ENCODE measurements at regions not wholly inside any gene's neighbourhood (a gene's known extent, or its start where the extent isn't known, plus 50 kb on each side); places are given as distances from the start of the nearest gene placed in this dataset.
"Not testable (repeated sequence)": the region's sequence is repeated elsewhere in the genome, so short reads cannot be mapped to it uniquely, and the experiment has no call there.

DNA sequence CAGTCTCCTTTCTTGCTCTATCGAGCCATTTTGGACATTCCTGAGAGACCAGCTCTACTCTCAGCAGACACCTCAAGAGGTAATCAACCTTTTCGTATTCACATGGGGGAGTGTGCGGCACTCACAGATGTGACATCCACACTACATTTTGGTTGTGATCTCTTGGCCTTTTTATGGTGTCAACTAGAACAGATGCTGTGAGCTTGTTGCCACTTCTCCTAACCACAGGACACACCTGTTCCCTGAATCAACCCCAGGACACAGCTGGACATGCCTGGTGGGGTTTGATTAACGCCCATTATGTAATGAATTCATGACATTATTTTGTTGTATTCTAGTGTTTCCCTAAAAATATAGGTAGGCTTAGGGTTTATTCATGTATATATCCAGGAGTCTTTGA is 1143.6 kb downstream of the TMEM121 start:
- TF ChIP-seq, protein P1, sequence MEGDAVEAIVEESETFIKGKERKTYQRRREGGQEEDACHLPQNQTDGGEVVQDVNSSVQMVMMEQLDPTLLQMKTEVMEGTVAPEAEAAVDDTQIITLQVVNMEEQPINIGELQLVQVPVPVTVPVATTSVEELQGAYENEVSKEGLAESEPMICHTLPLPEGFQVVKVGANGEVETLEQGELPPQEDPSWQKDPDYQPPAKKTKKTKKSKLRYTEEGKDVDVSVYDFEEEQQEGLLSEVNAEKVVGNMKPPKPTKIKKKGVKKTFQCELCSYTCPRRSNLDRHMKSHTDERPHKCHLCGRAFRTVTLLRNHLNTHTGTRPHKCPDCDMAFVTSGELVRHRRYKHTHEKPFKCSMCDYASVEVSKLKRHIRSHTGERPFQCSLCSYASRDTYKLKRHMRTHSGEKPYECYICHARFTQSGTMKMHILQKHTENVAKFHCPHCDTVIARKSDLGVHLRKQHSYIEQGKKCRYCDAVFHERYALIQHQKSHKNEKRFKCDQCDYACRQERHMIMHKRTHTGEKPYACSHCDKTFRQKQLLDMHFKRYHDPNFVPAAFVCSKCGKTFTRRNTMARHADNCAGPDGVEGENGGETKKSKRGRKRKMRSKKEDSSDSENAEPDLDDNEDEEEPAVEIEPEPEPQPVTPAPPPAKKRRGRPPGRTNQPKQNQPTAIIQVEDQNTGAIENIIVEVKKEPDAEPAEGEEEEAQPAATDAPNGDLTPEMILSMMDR (IDR thresholded peaks at IDR 0.05; ENCODE audit: extremely low read depth, insufficient read depth, missing control alignments): no peak
- in situ Hi-C loops (cut with MboI; ENCODE audit: low pct_unique_long_range_greater_than_20kb, low sequenced_read_pairs, unreplicated experiment): no loop called here
- no peak for DNase-seq (ENCODE audit: low spot score)

DNA sequence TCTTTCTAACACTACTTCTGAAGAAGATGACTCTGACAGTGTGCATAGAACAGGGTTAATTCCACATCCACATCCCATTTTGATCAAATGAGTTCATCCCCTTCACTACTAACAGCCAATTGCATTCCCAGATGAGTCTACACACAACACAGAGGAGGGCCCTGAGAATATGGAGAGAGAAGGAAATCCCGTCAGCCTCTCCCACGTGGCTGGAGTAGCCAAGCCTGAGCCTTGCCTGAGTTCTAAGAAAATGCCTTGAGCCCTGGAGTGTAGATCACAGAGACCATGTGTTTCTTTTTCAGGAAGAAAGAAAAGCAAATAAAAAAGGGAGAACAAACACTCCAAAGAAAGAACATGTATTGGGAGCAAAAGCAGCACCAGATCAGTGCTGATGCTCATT is 1147.7 kb downstream of the TMEM121 start:
- DNase-seq (ENCODE audit: low spot score); in situ Hi-C loops (cut with MboI; ENCODE audit: low pct_unique_long_range_greater_than_20kb, low sequenced_read_pairs, unreplicated experiment): not testable (repeated sequence)

DNA sequence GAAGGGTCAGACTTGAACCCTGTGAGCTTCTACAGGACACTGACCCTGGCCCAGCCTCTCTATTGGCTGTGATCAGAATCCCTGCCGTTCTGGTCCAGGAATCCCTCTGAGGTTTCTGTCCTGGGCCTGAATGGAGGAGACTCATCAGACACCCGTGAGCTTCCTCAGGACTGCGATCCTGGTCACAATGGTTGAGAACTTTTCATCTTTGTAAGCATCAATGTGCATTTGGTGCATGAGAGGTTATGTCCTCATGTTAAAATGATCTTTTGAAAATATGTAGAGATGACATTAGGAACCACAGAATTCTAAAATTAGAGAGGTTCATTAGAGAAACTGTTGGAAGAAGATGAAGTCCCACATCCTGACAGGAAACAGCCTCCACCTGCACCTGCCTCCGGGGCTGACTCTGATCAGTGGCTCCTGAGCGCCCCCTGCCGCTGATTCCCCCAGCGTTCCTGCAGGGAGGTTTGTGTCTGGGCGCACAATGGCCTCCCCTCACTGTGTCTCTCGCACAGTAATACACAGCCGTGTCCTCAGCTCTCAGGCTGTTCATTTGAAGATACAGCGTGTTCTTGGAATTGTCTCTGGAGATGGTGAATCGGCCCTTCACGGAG is 1148.2 kb downstream of the TMEM121 start:
- TF ChIP-seq, protein P1 (IDR thresholded peaks at IDR 0.05; ENCODE audit: extremely low read depth, insufficient read depth, missing control alignments): peak; percentile 51
- in situ Hi-C loops (cut with MboI; ENCODE audit: low pct_unique_long_range_greater_than_20kb, low sequenced_read_pairs, unreplicated experiment); DNase-seq (ENCODE audit: low spot score): not testable (repeated sequence)

DNA sequence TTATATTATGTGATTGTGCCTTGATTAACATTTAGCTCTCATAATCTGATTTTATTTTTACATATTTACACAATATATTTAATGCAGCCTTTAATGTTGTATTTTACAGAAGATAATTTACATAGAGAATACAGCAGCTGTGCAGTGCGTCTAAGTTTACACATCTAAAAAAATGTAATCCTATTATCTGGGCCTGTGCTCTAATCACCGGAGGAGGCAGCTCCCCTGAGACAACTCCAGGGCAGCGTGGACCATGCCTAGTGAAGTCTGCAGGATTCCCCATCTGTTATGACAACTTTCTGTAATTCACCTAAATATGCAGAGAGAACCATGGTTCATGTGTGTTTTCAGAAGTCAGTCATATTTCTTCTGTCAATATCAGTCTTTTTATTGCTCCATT is 1149.3 kb downstream of the TMEM121 start:
- in situ Hi-C loops (cut with MboI; ENCODE audit: low pct_unique_long_range_greater_than_20kb, low sequenced_read_pairs, unreplicated experiment): not testable (repeated sequence)

DNA sequence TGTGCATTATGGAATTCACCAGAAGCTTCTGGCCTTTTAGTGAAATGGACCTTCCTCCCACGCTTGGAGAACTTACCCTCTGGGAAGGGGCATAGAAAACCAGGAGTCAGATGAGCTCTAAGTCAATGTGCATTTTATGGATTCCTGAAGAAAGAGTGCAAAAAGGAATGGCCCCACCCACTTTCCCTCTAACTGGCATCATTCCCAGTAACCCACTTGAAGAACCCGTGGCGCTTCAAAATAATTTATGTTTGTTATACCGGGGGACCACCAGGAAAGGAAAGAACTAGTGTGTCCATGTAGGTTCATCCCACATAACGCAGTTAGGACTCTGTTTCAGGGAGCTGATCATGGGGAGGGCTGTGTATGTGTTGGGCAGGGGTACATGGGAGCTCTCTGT is 1153.4 kb downstream of the TMEM121 start:
- in situ Hi-C loops (cut with MboI; ENCODE audit: low pct_unique_long_range_greater_than_20kb, low sequenced_read_pairs, unreplicated experiment): no loop called here
- TF ChIP-seq, protein P1 (IDR thresholded peaks at IDR 0.05; ENCODE audit: extremely low read depth, insufficient read depth, missing control alignments): no peak
- no peak for DNase-seq (ENCODE audit: low spot score)

More for the DNA sequence above, 1149.3 kb downstream of the TMEM121 start:
- not testable (repeated sequence) for DNase-seq (ENCODE audit: low spot score)

DNA sequence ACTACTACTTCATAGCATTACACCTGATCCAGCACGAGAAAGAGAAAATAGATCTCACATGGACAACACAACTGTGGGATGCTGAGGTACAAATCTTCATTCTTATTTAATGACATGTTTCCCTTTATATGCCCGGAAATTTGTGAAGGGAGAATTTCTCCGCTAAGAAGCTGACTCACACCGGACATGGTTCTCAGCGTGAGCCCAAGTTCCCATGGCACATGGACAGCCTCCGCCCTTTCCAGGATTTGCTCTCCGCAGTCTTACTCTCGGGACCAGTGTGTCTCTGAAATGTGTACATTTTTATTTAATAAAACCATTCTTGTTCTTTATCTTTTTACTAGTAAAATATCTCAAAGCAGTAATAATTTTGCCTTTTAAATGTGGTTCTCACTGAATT is 1154.8 kb downstream of the TMEM121 start:
- DNase-seq (ENCODE audit: low spot score): no peak
- TF ChIP-seq, protein P1 (IDR thresholded peaks at IDR 0.05; ENCODE audit: extremely low read depth, insufficient read depth, missing control alignments): no peak
- in situ Hi-C loops (cut with MboI; ENCODE audit: low pct_unique_long_range_greater_than_20kb, low sequenced_read_pairs, unreplicated experiment): no loop called here

DNA sequence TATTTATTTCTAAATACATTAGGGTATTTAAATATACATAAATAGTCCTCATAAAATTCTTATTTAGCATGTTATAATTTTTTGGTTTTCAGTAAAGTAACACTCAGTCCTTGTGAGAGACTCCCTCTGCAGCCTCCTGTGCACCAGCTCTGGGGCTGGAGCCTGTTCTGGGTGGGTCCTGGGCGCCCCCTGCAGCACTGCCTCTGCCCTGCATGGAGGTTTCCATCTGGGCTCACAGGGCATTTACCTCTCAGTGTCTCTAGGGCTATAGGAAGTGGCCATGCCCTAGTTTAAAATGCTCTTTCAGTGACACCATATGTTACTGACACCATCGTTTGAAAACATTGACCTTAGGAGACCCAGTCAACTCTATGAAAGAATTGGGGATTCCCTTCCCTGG is 1155.2 kb downstream of the TMEM121 start:
- TF ChIP-seq, protein P1 (IDR thresholded peaks at IDR 0.05; ENCODE audit: extremely low read depth, insufficient read depth, missing control alignments): peak; percentile 34
- DNase-seq (ENCODE audit: low spot score): no peak
- in situ Hi-C loops (cut with MboI; ENCODE audit: low pct_unique_long_range_greater_than_20kb, low sequenced_read_pairs, unreplicated experiment): no loop called here

DNA sequence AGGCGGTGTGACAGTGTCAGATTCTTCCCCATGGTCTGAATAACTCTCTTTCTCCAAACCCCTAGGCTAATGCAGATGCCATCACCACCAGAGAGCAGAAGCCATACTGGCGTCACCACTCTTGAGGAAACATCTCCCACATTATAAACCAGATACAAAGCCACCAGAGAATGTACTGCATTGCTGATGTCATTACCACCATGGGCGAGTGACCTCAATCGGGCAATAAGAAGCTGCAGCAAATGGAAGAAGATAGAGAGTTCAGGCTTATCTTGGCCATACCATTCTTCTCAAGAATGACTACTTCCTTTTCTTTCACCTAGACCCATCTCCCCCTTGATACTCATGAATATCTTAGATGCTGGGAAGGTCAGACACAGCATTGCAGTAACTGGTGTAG is 1157.2 kb downstream of the TMEM121 start:
- in situ Hi-C loops (cut with MboI; ENCODE audit: low pct_unique_long_range_greater_than_20kb, low sequenced_read_pairs, unreplicated experiment): no loop called here
- DNase-seq (ENCODE audit: low spot score): no peak
- TF ChIP-seq, protein P1 (IDR thresholded peaks at IDR 0.05; ENCODE audit: extremely low read depth, insufficient read depth, missing control alignments): no peak
